SU-DHL-6 (cell line): ENCODE measurements at regions not wholly inside any gene's neighbourhood (a gene's known extent, or its start where the extent isn't known, plus 50 kb on each side); places are given as distances from the start of the nearest gene placed in this dataset.

Source experiments
- H2AFZ ChIP-seq: fragments of 200-600 bp; sonication (generic); 2 replicates; pipeline ENCODE4 v1.6.1; 2014; ENCODE audit warnings: low read depth, mild to moderate bottlenecking, moderate library complexity, mixed read lengths, antibody characterized with exemption, low read length; ENCODE audit not compliant: severe bottlenecking
- H3F3A ChIP-seq: fragments of 200-600 bp; shearing (Covaris generic); 2 replicates; pipeline ENCODE4 v1.6.0; 2016; ENCODE audit warnings: antibody characterized with exemption, mild to moderate bottlenecking; ENCODE audit not compliant: insufficient read depth
- H3K27ac ChIP-seq: fragments of 200-600 bp; sonication (generic); 2 replicates; pipeline ENCODE4 v1.5.1; 2016; ENCODE audit warnings: low read depth, mild to moderate bottlenecking, low read length, moderate library complexity, mixed read lengths
- H3K27me3 ChIP-seq: fragments of 200-600 bp; sonication (generic), shearing (Covaris generic); 2 replicates; pipeline ENCODE4 v1.6.0; 2014; ENCODE audit warnings: mild to moderate bottlenecking, low read length
- H3K36me3 ChIP-seq: fragments of 200-600 bp; sonication (generic); 2 replicates; pipeline ENCODE4 v1.6.1; 2014; ENCODE audit warnings: mild to moderate bottlenecking, low read length, mixed read lengths
- H3K4me2 ChIP-seq: fragments of 300-600, 200-600 bp; shearing (Covaris generic), sonication (generic); 2 replicates; pipeline ENCODE4 v1.6.0; 2014; ENCODE audit warnings: low read length, low read depth, mild to moderate bottlenecking; ENCODE audit not compliant: poor library complexity, severe bottlenecking
- H3K4me3 ChIP-seq: fragments of 200-600 bp; sonication (generic); 2 replicates; pipeline ENCODE4 v1.5.1; 2014; ENCODE audit warnings: antibody characterized with exemption, low read length, mild to moderate bottlenecking, mixed read lengths; ENCODE audit not compliant: insufficient read depth, poor library complexity, severe bottlenecking
- H3K79me2 ChIP-seq: fragments of 200-600 bp; sonication (generic); 2 replicates; pipeline ENCODE4 v1.6.1; 2014; ENCODE audit warnings: mild to moderate bottlenecking, low read length, moderate library complexity; ENCODE audit not compliant: insufficient read depth
- H3K9ac ChIP-seq: fragments of 200-600 bp; sonication (generic); 2 replicates; pipeline ENCODE4 v1.7.0; 2014; ENCODE audit warnings: mild to moderate bottlenecking, low read length
- H3K9me2 ChIP-seq: fragments of 200-600 bp; sonication (generic); replicated peaks from 2 replicates; pipeline ENCODE4 v1.6.1; 2014; ENCODE audit warnings: low read length; ENCODE audit not compliant: insufficient read depth
- H3K9me3 ChIP-seq: fragments of 200-600 bp; sonication (generic); 2 replicates; pipeline ENCODE4 v1.6.1; 2014; ENCODE audit warnings: low read length, mixed read lengths; ENCODE audit not compliant: insufficient read depth
- H4K20me1 ChIP-seq: fragments of 200-600 bp; sonication (generic); 2 replicates; pipeline ENCODE4 v1.6.1; 2014; ENCODE audit warnings: low read depth, mild to moderate bottlenecking, antibody characterized with exemption, low read length, moderate library complexity, mixed read lengths
- EZH2phosphoT487 ChIP-seq: fragments of 200-600 bp; sonication (generic), shearing (Covaris generic); conservative IDR thresholded peaks from 2 replicates; pipeline ENCODE4 v1.6.1; 2018; ENCODE audit warnings: mild to moderate bottlenecking, antibody characterized with exemption, low read length, moderate library complexity, mixed read lengths
- TF ChIP-seq, protein P1 (sequence below): fragments of 200-600 bp; sonication (generic); IDR thresholded peaks from one replicate; pipeline ENCODE4 v1.5.1; 2017; ENCODE audit warnings: antibody characterized with exemption, mild to moderate bottlenecking, low read length, moderate library complexity; ENCODE audit not compliant: insufficient read depth, poor library complexity, severe bottlenecking

DNA sequence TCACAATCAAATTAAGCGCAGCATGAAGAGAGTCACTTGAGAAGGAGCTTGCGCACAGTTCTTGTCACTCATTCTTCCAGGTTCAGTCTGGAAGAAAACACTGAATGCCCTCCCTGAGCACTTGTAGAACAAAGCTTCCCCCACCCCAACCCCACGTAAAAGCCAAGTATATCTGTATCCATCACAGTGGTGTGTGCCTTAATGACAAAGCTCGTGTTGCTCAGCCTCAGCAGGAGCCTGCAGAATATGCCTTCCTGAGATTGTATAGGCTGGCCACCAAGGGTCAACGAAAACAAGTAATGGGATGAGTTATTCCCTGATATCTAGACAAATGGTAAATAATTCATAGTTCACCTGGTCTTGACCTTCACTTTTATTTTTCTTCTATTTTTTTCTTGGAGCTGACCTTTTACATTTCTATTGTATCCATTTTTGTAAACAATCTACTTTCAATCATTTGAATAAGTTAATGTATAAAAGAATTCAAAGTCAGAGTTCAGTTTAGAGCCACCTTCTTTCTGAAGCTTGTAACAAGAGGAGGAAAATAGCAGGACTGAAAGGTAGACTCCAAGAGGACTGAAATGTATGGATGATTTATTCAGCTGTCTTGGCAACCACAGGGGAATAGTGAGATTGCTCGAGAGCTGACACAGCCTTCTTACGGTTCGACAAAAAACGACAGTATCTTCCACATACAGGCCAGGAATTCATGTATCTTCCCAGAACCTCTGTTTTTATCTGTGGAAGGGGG lies 405.5 kb upstream of the TPM1 start:
- H3K9me2 ChIP-seq, result no peaks in the 10 kb centered on the region
- no peaks in the 10 kb centered on the region for H3F3A ChIP-seq
- no peaks in the 10 kb centered on the region for H3K9me3 ChIP-seq
- H3K4me3 ChIP-seq, result no peak overlapping the region
- H3K4me2 ChIP-seq, result no peak overlapping the region
- no peak overlapping the region for H3K27ac ChIP-seq
- no peak for TF ChIP-seq EZH2phosphoT487
- TF ChIP-seq, protein P1, sequence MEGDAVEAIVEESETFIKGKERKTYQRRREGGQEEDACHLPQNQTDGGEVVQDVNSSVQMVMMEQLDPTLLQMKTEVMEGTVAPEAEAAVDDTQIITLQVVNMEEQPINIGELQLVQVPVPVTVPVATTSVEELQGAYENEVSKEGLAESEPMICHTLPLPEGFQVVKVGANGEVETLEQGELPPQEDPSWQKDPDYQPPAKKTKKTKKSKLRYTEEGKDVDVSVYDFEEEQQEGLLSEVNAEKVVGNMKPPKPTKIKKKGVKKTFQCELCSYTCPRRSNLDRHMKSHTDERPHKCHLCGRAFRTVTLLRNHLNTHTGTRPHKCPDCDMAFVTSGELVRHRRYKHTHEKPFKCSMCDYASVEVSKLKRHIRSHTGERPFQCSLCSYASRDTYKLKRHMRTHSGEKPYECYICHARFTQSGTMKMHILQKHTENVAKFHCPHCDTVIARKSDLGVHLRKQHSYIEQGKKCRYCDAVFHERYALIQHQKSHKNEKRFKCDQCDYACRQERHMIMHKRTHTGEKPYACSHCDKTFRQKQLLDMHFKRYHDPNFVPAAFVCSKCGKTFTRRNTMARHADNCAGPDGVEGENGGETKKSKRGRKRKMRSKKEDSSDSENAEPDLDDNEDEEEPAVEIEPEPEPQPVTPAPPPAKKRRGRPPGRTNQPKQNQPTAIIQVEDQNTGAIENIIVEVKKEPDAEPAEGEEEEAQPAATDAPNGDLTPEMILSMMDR, result no peak
- H4K20me1 ChIP-seq, result no peaks in the 10 kb centered on the region
- no peak overlapping the region for H3K9ac ChIP-seq
- no peak overlapping the region for H2AFZ ChIP-seq
- H3K36me3 ChIP-seq, result no peaks in the 10 kb centered on the region
- H3K79me2 ChIP-seq, result no peaks in the 10 kb centered on the region
- no peaks in the 10 kb centered on the region for H3K27me3 ChIP-seq

DNA sequence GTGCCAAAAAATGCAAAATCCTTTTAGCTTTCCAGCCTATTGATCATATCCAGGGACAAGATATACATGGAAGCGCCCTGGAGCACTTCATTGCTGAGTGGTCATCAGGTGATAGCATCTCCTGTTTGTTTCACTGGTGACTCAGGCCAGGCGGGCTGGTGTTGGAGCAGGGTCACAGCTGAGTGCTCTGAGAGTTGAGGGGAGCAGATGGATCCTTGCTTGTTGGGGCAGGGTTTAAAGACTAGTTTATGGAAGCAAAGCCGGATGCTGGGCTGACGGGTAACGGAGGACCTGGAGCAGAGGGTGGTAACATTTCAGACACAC lies 405.0 kb upstream of the TPM1 start:
- Histone ChIP-seq H3F3A (no peaks in the 10 kb centered on the region), H3K36me3 (no peaks in the 10 kb centered on the region), H3K9me2 (no peaks in the 10 kb centered on the region), H3K27ac (no peak overlapping the region), H2AFZ (no peak overlapping the region), H3K4me3 (no peak overlapping the region), H3K9me3 (no peaks in the 10 kb centered on the region), H3K27me3 (no peaks in the 10 kb centered on the region), H3K4me2 (no peak overlapping the region), H4K20me1 (no peaks in the 10 kb centered on the region), H3K79me2 (no peaks in the 10 kb centered on the region), H3K9ac (no peak overlapping the region)
- TF ChIP-seq, protein P1, result no peak
- no peak for TF ChIP-seq EZH2phosphoT487

DNA sequence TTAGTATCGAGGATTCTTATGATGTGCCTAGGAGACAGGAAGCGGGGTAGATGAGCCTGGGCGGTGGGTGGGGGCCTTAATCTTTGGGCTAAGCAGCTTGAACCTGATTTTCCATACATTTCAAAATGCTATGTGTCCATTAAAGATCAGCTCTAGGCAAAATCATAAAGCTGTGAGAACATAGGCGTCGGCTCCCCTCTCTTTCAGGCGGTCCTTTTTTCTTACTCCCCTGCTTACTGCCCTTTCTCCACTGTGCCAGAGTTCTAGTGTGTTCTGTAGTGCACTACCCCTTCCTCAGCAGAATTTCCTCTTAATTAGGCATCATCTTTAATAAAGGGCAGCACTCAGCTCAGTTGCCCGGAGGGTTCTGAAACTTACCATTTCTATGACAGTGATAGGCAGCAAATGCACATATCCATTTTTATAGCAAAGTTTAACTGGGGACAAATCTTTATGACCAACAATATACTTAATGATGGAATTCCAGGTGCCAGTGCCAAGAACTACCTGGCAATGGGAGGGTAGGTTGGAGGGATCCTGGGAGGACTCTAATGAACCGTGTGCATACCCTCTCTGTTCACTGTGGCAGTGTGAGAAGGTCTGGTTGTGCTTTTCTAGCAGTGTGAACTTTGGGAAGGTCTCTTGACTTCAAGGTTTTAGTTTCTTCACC lies 404.5 kb upstream of the TPM1 start:
- no peak overlapping the region for H3K9ac ChIP-seq

More for the DNA sequence above, 404.5 kb upstream of the TPM1 start:
- Histone ChIP-seq H3K4me2 (no peak overlapping the region), H3K27me3 (no peaks in the 10 kb centered on the region), H3K9me2 (no peaks in the 10 kb centered on the region), H3K4me3 (no peak overlapping the region), H3K9me3 (no peaks in the 10 kb centered on the region), H3K27ac (no peak overlapping the region), H2AFZ (no peak overlapping the region), H3F3A (no peaks in the 10 kb centered on the region), H4K20me1 (no peaks in the 10 kb centered on the region), H3K79me2 (no peaks in the 10 kb centered on the region), H3K36me3 (no peaks in the 10 kb centered on the region)
- TF ChIP-seq EZH2phosphoT487, result no peak
- TF ChIP-seq, protein P1, result no peak
